ENCODE measurements at regions not wholly inside any gene's neighbourhood (a gene's known extent, or its start where the extent isn't known, plus 50 kb on each side); places are given as distances from the start of the nearest gene placed in this dataset.

DNA sequence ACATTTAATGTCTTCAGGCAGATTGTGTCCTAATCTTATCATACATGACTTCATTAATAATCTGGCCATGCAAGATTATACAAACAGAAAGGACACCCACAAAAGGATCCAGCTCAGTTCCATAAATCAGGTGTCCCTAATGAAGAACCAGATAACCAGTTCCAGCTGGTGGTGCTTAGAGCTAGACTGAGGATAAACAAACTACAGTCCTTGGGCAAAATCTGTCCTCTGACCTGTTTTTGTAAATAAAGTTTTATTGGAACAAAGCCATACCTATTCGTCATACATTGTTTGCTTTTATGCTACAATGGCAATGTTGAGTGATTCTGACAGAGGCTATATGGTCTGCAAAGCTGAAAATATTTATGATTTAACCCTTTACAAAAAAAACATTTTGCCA, 199.5 kb downstream of the MID1IP1 start:
- TF ChIP-seq EZH2 (IDR thresholded peaks at IDR 0.05; ENCODE audit: borderline replicate concordance, low read length) (no peak), CTCF (IDR thresholded peaks at IDR 0.05; ENCODE audit: low read length) (no peak)
